Middle frontal gyrus (tissue), 1 donor: ENCODE measurements at regions not wholly inside any gene's neighbourhood (a gene's known extent, or its start where the extent isn't known, plus 50 kb on each side); places are given as distances from the start of the nearest gene placed in this dataset.
"Not testable (repeated sequence)": the region's sequence is repeated elsewhere in the genome, so short reads cannot be mapped to it uniquely, and the experiment has no call there.

Source experiments
- DNase-seq: peaks from one replicate; pipeline ENCODE4 v3.0.0-alpha.2; 2015; ENCODE audit warnings: low spot score; ENCODE audit errors: extremely low spot score

DNA sequence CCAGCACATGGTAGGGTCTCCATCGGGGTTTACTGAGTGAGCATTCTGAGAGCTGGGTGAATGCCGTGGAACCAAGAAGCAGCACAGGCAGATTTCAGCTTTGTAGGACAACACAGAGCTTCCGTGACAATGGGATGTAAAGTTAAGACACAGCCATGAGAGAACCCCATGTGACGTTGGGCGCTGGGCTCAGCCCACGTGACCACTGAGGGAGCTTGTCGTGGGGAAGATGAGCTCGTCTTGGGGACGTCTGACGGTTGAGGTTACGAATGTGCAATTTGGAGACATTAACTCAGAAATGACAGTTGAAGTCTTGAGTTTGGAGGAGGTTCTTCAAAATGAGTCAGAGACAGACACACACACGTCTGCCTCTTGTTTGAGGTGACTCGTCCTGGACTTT is 51.5 kb upstream of the MUC20 start:
- not testable (repeated sequence) for DNase-seq

DNA sequence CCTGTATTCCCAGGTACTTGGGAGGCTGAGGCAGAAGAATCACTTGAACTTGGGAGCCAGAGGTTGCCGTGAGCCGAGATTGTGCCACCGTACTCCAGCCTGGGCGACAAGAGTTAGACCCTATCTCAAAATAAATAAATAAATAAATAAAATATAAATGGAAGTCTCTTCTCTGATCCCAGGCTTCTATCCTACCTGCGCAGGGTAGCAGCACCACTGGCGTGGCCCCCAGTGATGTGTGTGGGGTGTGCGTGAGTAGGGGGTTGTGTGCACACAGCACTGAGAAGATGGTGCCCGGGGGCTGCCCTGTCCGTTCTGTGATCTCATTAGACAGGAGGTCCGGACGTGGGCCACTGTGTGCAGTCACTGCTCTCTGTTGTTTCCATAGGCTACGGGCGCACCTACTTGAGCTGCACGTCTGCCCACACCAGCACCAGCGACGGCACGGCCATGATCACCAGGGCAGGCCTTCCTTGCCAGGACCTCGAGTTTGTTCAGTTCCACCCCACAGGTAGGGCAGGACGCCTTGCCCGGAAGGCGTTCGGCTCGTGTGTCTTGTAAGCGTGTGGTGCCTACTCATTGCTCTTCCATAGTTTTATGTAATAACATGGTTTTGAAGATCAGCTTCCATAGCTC is 52.5 kb upstream of the MUC20 start:
- not testable (repeated sequence) for DNase-seq

DNA sequence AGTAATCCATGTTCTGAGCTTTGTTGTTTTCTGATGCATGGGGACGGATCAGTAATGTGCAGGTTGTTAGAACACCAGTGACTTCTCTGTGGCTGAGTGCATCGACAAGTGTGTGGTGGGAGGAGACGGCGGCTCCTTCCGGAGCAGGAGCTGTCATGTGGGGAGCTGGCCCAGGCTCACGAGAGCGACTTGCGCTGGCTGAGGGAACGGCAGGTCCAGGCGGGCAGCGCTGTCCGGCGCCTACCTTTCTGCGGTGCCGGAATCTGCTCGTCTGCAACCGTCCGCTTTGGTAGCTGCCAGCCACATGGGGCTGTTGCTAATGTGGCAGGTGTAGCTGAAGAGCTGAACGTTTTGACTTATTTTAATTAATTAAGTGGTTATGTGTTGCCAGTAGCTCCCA is 55.5 kb upstream of the MUC20 start:
- not testable (repeated sequence) for DNase-seq

DNA sequence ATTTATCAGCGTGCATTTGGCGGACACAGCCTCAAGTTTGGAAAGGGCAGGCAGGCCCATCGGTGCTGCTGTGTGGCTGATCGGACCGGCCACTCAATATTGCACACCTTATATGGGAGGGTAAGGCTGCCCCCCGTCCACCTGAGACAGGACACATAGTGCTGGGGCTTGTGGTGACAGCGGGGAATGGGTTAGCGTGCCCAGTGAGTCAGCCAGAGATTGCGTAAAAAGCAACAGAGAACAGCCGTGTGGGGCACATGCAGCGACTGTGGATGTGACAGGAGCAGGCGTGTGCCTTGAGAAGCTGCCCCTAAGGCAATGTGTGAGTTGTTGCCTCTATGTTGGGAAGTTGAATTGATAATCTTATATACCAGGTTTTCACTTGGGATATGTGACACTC is 56.6 kb upstream of the MUC20 start:
- DNase-seq, result not testable (repeated sequence)

DNA sequence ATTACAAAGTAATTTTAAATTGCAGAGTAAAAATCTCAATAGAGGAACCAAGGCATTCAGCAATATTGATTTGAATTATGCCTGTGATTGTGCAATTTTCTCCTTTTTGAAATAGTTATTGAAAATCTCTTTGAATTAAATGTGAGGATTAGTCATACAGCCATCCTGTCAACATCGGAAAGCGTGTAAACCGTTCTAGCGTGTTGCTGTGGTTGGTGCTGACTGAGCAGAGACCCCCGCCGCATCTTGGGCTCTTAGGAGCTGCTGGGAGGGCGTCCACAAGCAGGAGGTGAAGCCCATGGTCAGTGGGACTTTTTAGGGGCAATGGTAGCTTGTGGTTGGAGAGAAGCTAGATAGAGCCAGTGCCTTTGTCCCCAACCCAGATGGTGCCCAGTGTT is 61.6 kb upstream of the MUC20 start:
- DNase-seq, result not testable (repeated sequence)

DNA sequence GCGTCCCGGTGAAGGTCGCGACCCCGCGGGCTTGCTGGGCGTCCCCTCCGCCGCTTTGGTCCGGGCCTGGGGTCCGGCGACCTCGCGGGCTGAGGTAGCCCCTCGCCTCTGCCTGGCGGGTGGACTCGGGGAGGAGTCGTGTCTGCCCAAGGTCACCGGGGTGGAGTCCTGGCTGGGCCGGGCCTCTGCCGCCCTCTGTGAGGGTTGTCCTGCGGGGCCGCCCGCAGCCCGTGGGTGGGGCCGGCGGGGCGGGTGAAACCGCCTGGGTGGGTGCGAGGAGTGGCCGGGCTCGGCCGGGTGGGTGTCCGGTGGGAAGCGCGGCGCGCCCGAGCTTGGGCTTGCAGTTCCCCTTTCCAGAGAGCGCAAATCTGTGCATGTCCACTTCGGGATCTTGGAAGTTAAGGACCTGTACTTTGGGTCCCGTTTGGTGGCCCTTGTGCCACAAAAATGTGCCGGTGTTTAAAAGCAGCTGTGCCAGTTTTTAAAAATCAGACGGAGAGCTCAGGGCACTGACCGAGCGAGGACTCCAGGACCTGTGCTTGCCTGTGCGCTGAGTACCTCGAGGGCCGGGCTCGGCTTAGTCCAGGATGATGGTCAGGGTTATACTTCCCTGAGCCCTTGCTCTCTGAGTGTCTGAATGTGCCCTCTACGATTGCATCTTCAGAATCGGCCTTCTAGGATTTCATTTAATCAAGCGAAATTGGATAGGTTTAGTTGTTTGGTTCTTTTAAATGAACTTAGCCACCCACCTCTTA is 62.2 kb upstream of the MUC20 start:
- not testable (repeated sequence) for DNase-seq

DNA sequence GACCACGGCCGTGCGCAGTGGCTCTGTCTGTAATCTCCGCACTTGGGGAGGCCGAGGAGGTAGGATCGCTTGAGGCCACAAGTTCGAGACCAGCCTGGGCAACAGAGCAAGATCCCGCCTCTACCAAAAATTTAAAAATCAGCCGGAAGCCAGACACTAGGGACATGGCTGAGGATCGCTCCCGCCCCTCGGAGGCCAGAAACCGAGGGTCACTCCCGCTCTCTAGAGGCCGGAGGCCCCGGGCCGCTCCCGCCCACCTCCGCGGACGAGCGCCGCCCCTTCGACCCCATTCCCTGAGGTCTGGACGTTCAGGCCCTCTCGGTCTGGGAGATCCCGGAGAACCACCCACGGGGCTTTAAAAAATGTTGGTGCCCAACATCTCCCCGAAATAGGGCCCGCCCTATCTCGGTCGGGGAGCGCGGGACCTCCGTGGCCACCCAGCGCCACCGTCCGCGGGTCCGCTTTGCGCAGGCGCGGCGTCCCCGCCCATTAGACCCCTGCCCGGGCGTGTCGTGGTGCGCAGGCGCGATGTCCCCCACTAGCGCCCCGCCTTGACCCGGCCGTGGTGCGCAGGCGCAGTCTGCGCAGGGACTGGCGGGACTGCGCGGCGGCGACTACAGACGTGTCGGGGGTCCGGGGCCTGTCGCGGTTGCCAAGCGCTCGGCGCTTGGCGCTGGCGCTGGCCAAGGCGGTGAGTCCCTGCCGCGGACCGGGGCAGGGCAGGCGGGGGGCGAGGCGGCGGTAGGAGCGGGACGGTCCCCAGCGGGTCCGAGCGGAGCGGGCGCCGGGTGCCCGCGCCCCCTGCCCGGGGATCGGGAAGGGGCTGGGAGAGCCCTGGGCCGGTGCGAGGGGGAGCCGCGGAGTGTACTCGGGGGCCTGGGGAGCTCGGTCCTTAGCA is 63.1 kb upstream of the MUC20 start:
- peak; percentile 61 for DNase-seq

DNA sequence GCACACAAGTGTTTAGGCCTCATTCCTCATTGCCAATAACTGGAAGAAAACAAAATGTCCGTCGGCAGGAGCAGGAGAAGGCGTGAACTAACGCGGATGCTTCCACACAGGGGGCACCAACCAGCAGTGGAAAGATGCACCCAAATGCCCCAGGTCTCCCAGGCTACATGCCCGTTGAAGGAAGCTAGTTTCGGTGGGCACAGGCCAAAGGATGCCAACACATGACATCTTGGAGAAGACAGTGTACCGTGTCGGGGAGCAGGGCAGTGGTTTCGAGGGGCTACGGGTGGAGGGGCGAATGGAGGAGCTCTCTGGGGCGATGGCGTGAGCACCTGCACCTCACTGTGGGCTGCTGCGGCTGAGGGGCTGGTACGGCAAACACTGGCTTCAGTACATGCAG is 64.7 kb upstream of the MUC20 start:
- not testable (repeated sequence) for DNase-seq

DNA sequence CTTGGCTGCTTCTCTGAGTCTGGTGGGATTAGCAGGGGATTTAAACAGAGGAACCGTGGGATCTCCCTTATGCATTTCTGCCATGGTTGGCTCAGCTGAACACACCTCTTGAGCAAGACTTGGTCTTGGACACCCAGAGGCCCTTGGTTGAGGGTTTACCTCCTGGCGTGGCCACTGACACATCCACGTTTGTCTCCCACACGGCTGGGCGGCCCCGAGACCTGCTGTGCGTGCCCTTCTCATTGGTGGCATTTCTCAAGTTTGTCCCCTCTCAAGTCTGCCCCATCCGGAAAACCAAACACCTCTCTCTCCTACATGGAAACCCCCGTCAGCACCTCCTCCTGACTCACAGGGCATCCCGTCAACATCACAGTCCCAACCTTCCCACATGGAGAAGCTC is 66.0 kb upstream of the MUC20 start:
- DNase-seq, result not testable (repeated sequence)

DNA sequence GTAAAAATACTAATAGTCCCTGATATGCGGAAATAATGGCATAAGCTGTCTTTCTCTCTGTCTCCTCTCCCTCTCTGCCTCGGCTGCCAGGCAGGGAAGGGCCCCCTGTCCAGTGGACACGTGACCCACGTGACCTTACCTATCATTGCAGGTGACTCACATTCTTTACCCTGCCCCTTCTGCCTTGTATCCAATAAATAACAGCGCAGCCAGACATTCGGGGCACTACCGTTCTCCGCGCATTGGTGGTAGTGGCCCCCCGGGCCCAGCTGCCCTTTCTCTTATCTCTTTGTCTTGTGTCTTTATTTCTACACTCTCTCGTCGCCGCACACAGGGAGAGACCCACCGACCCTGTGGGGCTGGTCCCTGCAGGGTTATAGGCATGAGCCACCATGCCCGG is 66.6 kb upstream of the MUC20 start:
- DNase-seq, result not testable (repeated sequence)

DNA sequence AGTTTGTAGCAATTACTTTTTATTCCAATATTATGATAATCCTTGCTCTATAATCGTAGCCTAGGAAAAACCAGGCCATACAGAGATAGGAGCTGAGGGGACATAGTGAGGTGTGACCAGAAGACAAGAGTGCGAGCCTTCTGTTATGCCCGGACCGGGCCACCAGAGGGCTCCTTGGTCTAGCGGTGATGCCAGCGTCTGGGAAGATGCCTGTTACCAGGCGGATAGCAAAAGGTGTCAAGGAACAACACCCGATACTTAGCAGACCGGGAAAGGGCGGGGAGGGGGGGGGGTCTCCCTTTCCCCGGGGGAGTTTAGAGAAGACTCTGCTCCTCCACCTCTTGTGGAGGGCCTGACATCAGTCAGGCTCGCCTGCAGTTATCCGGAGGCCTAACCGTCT is 67.1 kb upstream of the MUC20 start:
- not testable (repeated sequence) for DNase-seq

DNA sequence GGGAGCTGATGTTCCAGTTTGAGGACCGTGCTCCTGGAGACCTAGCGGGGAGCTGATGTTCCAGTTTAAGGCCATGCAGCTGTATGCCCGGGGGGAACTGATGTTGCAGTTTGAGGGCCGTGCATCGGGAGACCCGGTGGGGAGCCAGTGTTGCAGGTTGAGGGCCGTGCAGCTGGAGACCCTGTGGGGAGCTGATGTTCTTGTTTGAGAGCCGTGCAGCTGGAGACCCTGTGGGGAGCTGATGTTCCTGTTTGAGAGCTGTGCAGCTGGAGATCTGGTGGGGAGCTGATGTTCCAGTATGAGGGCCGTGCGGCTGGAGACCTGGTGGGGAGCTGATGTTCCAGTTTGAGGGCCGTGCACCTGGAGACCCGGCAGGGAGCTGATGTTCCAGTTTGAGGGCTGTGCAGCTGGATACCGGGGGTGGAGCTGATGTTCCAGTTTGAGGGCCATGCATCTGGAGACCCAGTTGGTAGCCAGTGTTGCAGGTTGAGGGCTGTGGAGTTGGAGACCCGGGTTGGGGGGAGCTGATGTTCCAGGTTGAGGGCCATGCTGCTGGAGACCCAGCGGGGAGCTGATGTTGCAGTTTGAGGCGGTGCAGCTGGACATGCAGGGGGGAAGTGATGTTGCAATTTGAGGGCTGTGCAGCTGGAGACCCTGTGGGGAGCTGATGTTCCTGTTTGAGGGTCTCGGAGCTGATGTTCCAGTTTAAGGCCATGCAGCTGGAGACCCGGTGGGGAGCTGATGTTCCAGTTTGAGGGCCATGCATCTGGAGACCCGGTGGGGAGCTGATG is 64.4 kb upstream of the APOD start:
- not testable (repeated sequence) for DNase-seq

DNA sequence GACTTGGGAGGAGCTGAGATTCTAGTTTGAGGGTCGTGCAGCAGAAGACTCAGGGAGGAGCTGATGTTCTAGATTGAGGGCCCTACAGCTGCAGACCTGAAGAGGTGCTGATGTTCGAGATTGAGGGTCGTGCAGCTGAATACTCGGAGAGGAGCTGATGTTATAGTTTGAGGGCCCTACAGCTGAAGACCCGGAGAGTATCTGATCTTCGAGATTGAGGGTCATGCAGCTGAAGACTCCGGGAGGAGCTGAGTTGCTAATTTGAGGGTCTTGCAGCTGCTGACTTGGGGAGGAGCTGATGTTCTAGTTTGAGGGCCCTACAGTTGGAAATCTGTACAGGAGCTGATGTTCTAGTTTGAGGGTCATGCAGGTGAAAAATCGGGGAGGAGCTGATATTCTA is 62.1 kb upstream of the APOD start:
- DNase-seq, result not testable (repeated sequence)

DNA sequence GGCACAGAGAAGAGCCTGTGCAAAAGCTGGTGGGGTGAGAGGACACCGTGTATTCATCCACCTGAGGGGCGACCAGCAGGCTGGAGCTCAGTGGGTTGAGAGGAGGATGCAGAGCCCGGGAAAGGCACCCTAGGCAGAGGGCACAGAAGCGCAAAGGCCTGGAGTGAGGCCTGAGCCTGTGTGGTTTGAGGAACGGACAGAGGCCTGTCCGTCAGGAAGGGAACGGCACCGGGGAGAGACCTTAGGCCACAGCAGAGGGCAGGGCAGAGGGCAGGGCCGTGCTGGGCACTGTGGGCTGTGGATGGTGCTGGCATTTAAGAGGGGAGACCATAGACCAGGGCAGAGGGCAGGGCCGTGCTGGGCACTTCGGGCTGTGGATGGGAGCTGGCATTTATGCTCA is 59.5 kb upstream of the APOD start:
- not testable (repeated sequence) for DNase-seq

DNA sequence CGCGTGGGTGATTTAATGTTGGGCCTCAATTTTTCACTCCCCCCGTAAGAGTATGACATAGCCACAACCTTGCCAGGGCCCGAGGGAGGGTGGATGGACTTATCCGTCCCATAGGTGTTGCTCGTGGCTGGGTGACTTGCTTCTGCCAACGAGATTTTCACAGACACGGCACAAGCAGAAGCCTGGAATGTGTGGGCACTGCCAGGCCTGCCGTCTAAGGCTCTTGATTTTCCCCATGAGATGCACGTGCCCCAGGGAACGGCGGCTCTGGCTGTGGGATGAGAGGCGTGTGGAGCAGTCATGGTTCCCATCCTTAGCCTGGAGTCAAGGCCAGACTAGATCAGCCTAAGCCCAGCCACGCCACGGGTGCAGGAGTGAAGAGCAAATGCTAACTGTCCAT is 58.6 kb upstream of the APOD start:
- DNase-seq, result not testable (repeated sequence)

DNA sequence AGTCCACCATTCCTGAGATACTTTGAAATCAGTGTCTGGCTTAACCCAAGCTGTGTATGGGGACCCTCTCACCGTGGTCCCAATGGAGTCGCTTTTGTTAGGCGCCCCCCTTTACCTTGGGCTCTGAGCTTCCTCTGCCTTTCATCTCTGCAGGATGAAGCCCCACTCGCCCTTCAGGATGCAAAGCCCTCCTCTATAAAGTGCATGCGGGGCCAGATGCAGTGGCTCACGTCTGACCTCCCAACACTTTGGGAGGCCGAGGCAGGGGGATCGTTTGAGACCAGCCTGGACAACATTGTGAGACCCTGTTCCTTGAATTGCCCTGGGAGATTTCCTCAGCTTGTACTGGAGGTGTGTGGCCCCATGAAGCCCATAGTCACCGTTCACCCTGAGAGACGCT is 54.7 kb upstream of the APOD start:
- not testable (repeated sequence) for DNase-seq

DNA sequence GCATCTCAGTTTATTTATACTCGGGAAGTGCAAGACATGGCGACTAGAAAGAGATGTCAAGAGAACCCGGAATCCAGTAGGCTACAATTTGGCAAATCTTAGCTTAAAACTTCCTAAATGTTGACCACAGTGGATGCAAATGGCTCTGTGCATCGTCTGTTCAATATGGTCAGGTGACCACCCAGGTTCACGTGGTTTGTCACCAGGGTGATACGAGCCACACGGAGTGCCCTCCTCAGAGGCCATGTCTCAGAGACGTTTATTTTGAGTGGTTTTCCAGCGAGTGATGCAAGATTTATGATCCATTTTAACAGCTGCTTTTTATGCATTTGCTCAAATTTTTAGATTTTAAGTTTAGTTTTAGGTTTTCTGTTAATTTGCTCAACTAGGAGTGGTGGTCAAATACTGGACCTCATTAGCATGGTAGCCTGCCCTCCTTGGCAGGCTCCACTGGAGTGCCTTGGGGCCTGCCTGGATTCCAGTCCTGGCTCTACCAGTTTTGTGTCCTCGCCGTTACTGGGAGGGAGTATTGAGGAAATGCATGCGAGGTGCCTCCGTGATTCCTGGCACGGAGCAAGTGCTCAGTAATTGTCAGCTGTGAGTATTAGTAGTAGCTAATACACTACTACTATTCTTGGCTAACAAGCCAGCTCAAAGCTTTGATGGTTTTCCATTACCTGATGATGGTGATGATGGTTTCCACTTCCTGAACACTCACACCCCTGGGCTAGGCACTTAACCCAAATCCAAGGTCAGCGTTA is 53.9 kb upstream of the APOD start:
- not testable (repeated sequence) for DNase-seq

DNA sequence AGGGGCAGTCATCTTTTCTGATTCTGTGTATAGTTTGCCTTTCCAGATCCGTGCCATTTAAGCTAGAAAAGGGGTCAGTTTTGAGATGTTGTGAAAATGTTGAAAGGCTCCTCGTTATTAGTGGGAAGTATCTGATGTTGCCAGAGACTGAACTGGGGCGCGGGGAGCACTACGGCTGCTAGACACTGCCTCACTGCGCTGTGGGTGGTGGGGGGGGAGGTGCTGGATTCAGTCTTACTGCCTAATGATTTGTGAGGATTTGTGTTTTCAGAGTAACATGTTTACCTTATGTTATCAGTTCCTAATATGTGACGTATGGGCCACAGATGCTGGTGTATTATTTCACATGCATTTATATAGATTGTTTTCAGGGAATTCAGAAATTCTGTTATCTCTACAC is 53.3 kb upstream of the APOD start:
- not testable (repeated sequence) for DNase-seq

DNA sequence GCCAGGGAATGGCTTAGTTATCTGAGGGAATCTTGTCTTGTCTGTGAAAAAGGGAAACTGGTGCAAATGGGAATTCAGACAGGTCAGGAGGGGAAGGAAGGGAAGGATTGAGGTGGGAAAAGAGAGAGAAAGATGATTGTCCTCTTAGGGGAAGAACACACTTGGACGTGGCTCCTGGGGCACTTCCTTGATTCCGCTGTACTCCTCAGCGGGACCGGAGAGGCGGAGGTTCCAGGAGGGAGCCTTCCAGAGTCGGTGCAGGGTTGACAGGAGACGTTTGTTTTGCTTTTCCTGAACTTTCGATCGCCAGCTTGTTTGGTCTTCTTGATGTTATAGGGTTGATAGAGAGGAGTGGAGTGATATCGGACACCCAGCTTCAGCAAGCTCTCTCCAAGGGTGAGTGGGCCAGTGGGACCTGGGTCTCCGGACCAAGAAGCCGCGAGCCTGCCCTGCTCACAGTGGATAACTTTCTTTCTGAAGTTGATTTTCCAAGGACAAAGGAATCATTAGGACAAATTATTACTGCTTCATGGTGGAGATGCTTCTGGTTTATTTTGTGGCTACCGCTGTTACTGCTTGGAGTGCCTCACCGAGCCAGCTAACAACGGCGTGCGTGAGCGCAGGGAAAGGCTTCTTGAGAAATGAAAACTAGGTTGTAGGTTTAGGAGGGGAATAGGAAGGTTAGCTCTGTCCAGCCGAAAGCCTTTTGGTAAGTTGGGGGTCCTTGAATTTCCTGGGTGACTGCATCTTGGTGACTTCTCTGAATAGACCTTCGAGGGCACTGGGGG is 52.4 kb upstream of the APOD start:
- not testable (repeated sequence) for DNase-seq
